Neural cell (in vitro differentiated cells): ENCODE measurements at regions not wholly inside any gene's neighbourhood (a gene's known extent, or its start where the extent isn't known, plus 50 kb on each side); places are given as distances from the start of the nearest gene placed in this dataset.

ENCODE experiments used
- CTCF ChIP-seq: fragments of 450-650 bp; IDR thresholded peaks from 2 replicates; pipeline ENCODE4 v1.5.1; 2014; ENCODE audit warnings: antibody characterized with exemption, mild to moderate bottlenecking, moderate library complexity; ENCODE audit not compliant: poor library complexity, severe bottlenecking
- EP300 ChIP-seq: fragments of 450-650 bp; conservative IDR thresholded peaks from 2 replicates; pipeline ENCODE4 v1.6.1; 2014; ENCODE audit warnings: antibody characterized with exemption, mild to moderate bottlenecking, moderate library complexity; ENCODE audit not compliant: poor library complexity, severe bottlenecking
- EZH2 ChIP-seq: fragments of 200-600, 300-800 bp; shearing (Covaris generic), sonication (generic); IDR thresholded peaks from 2 replicates; pipeline ENCODE4 v1.6.1; 2014; ENCODE audit warnings: antibody characterized with exemption, low read length, borderline replicate concordance, mild to moderate bottlenecking; ENCODE audit not compliant: insufficient read depth, poor library complexity, severe bottlenecking
- POLR2AphosphoS5 ChIP-seq: IDR thresholded peaks from 2 replicates; pipeline ENCODE4 v1.6.1; 2012
- RAD21 ChIP-seq: fragments of 450-650 bp; conservative IDR thresholded peaks from 2 replicates; pipeline ENCODE4 v1.6.1; 2014; ENCODE audit warnings: antibody characterized with exemption, mild to moderate bottlenecking, moderate library complexity
- REST ChIP-seq: IDR thresholded peaks from 2 replicates; pipeline ENCODE4 v1.6.1; 2012; ENCODE audit warnings: borderline replicate concordance
- SMC3 ChIP-seq: fragments of 450-650 bp; conservative IDR thresholded peaks from 2 replicates; pipeline ENCODE4 v1.6.1; 2014; ENCODE audit warnings: antibody characterized with exemption, mild to moderate bottlenecking, moderate library complexity; ENCODE audit not compliant: poor library complexity

- no peak for TF ChIP-seq CTCF
- no peak for TF ChIP-seq EZH2
- TF ChIP-seq SMC3 = no peak
- no peak for TF ChIP-seq EP300
- TF ChIP-seq POLR2AphosphoS5 = no peak
- no peak for TF ChIP-seq REST
- no peak for TF ChIP-seq RAD21
These were observed 1290.0 kb downstream of the EFNA5 start for GRCh38 chr5:106380736-106381135.
